Fibroblast of lung (primary cell): ENCODE measurements at regions not wholly inside any gene's neighbourhood (a gene's known extent, or its start where the extent isn't known, plus 50 kb on each side); places are given as distances from the start of the nearest gene placed in this dataset.
A peak's percentile ranks its signal among the peaks of the same experiment; 100 is the strongest.

Source experiments
- EZH2 ChIP-seq: IDR thresholded peaks from 2 replicates; pipeline ENCODE4 v1.5.1; 2012; ENCODE audit warnings: low read length, control low read depth, mild to moderate bottlenecking; ENCODE audit errors: missing control alignments
- TF ChIP-seq, protein P1 (sequence below), 2 donors: IDR thresholded peaks in 1 of 2; conservative IDR thresholded peaks in 1 of 2; 1 replicate in 1 of 2; 2 replicates in 1 of 2; pipeline ENCODE4 v1.5.1; 2011 to 2012; ENCODE audit warnings: low read length in 2 of 2, control low read depth in 1 of 2, inconsistent platforms in 1 of 2, low read depth in 1 of 2, mild to moderate bottlenecking in 1 of 2

DNA sequence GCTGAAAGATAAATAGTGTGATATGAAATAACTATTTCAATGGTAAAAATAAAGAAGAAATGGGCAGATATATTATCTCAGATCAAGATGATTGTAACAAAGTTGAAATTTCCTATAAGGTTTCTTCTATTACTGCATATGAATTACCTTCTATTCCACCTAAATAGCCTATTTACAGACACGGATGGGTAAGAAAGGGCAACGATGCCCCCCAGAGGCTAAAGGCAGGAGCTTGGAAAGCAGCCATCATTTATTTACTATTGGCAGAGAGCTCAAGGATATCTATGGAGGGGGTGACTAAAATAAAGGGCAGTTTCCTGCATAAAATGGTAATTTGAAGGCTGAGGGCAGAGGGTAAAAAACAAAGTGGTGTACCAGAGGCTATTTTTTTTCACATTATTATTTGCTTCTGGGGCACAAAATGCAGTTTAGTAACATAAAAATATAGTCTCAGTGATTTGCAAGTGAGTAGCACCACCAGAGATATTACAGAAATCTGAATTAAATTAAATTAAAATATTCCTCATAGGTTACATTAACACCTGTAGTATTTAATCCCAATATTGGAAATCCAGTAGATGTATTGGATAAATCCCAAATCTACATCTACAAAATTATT lies 123.1 kb downstream of the BTC start:
- TF ChIP-seq, protein P1, sequence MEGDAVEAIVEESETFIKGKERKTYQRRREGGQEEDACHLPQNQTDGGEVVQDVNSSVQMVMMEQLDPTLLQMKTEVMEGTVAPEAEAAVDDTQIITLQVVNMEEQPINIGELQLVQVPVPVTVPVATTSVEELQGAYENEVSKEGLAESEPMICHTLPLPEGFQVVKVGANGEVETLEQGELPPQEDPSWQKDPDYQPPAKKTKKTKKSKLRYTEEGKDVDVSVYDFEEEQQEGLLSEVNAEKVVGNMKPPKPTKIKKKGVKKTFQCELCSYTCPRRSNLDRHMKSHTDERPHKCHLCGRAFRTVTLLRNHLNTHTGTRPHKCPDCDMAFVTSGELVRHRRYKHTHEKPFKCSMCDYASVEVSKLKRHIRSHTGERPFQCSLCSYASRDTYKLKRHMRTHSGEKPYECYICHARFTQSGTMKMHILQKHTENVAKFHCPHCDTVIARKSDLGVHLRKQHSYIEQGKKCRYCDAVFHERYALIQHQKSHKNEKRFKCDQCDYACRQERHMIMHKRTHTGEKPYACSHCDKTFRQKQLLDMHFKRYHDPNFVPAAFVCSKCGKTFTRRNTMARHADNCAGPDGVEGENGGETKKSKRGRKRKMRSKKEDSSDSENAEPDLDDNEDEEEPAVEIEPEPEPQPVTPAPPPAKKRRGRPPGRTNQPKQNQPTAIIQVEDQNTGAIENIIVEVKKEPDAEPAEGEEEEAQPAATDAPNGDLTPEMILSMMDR (conservative IDR thresholded peaks at IDR 0.05 in 1 of 2, IDR thresholded peaks at IDR 0.05 in 1 of 2; ENCODE audit: low read depth in 1 of 2, low read length in 2 of 2): peak; percentile 69 to 72
- TF ChIP-seq EZH2: no peak
